ENCODE measurements at regions not wholly inside any gene's neighbourhood (a gene's known extent, or its start where the extent isn't known, plus 50 kb on each side); places are given as distances from the start of the nearest gene placed in this dataset.

GRCh38 chr6:84524636-84525035 is 239.8 kb downstream of the TBX18 start:
- no peak for DNase-seq (ENCODE audit: low spot score)

GRCh38 chr6:84522135-84522549 is 242.3 kb downstream of the TBX18 start:
- peak; percentile 49 for DNase-seq (ENCODE audit: low spot score)

- no peak for DNase-seq (ENCODE audit: low spot score)
These were observed 242.9 kb downstream of the TBX18 start for GRCh38 chr6:84521511-84521910.

GRCh38 chr6:84517741-84518530 is 246.5 kb downstream of the TBX18 start:
- DNase-seq (ENCODE audit: low spot score), result no peak

GRCh38 chr6:84516154-84516553 is 248.2 kb downstream of the TBX18 start:
- no peak for DNase-seq (ENCODE audit: low spot score)

- DNase-seq (ENCODE audit: low spot score), result no peak
These were observed 249.3 kb downstream of the TBX18 start for GRCh38 chr6:84515067-84515466.

- DNase-seq (ENCODE audit: low spot score), result no peak
These were observed 250.1 kb downstream of the TBX18 start for GRCh38 chr6:84514089-84514971.

- no peak for DNase-seq (ENCODE audit: low spot score)
These were observed 252.0 kb downstream of the TBX18 start for GRCh38 chr6:84512391-84512790.

GRCh38 chr6:84511929-84512328 is 252.5 kb downstream of the TBX18 start:
- DNase-seq (ENCODE audit: low spot score), result no peak

- DNase-seq (ENCODE audit: low spot score), result no peak
These were observed 255.4 kb downstream of the TBX18 start for GRCh38 chr6:84508981-84509380.

GRCh38 chr6:84508334-84508733 is 256.1 kb downstream of the TBX18 start:
- DNase-seq (ENCODE audit: low spot score), result no peak

GRCh38 chr6:84504025-84504424 is 260.4 kb downstream of the TBX18 start:
- DNase-seq (ENCODE audit: low spot score), result no peak

GRCh38 chr6:84501315-84501714 is 263.1 kb downstream of the TBX18 start:
- DNase-seq (ENCODE audit: low spot score), result no peak

- DNase-seq (ENCODE audit: low spot score), result no peak
These were observed 263.7 kb downstream of the TBX18 start for GRCh38 chr6:84500726-84501125.

GRCh38 chr6:84498905-84499304 is 265.5 kb downstream of the TBX18 start:
- DNase-seq (ENCODE audit: low spot score), result no peak

- DNase-seq (ENCODE audit: low spot score), result no peak
These were observed 265.1 kb upstream of the CEP162 start for GRCh38 chr6:84492241-84493165.

- DNase-seq (ENCODE audit: low spot score), result no peak
These were observed 262.2 kb upstream of the CEP162 start for GRCh38 chr6:84489598-84489997.

GRCh38 chr6:84486526-84486925 is 259.1 kb upstream of the CEP162 start:
- DNase-seq (ENCODE audit: low spot score), result no peak

- DNase-seq (ENCODE audit: low spot score), result no peak
These were observed 241.7 kb upstream of the CEP162 start for GRCh38 chr6:84469144-84469543.

- DNase-seq (ENCODE audit: low spot score), result no peak
These were observed 239.9 kb upstream of the CEP162 start for GRCh38 chr6:84467296-84467695.

GRCh38 chr6:84466511-84466910 is 239.1 kb upstream of the CEP162 start:
- DNase-seq (ENCODE audit: low spot score), result peak; percentile 38

GRCh38 chr6:84464471-84464870 is 237.0 kb upstream of the CEP162 start:
- no peak for DNase-seq (ENCODE audit: low spot score)

All from kidney tubule cell (primary cell).